Panc1 (cell line): ENCODE measurements at regions not wholly inside any gene's neighbourhood (a gene's known extent, or its start where the extent isn't known, plus 50 kb on each side); places are given as distances from the start of the nearest gene placed in this dataset.
"Not testable (repeated sequence)": the region's sequence is repeated elsewhere in the genome, so short reads cannot be mapped to it uniquely, and the experiment has no call there.

ENCODE experiments used
- ATAC-seq: fragments of 200-7000 bp; cut with Tn5 transposase; 2 replicates; pipeline ENCODE4 v1.9.1; 2020; ENCODE audit warnings: mild to moderate bottlenecking, moderate library complexity
- BruUV-seq: library from RNA; stranded (reverse); fragments of 400-500 nt; replicated peaks from 2 replicates; lab custom pipeline; 2021; lab: Mats Ljungman, UMichigan
- CTCF ChIA-PET: fragments of 300-600 bp; sonication (Branson Sonifier 250); formaldehyde crosslinking; loops from one replicate; lab custom pipeline; 2022; ENCODE audit warnings: antibody characterized with exemption; lab: Charles Lee
- POLR2A ChIA-PET: fragments of 300-600 bp; sonication (Branson Sonifier 250); formaldehyde crosslinking; loops from one replicate; lab custom pipeline; 2022; ENCODE audit warnings: antibody characterized with exemption; lab: Charles Lee
- DNase-seq: peaks from one replicate; pipeline ENCODE4 v3.0.0-alpha.2; 2010; ENCODE audit warnings: low read depth, low spot score
- H3K27ac ChIP-seq: 2 replicates; pipeline ENCODE4 v1.5.1; 2011; ENCODE audit warnings: mild to moderate bottlenecking, low read length, inconsistent platforms
- H3K27me3 ChIP-seq: fragments of 200-500 bp; sonication (Bioruptor generic); 2 replicates; pipeline ENCODE4 v1.6.0; 2014; ENCODE audit warnings: low read length, inconsistent platforms; ENCODE audit not compliant: control insufficient read depth, insufficient read depth
- H3K36me3 ChIP-seq: fragments of 200-500 bp; sonication (Bioruptor generic); 2 replicates; pipeline ENCODE4 v1.5.1; 2014; ENCODE audit warnings: inconsistent platforms, mild to moderate bottlenecking, low read length, moderate library complexity; ENCODE audit not compliant: control insufficient read depth, insufficient read depth
- H3K4me1 ChIP-seq: 2 replicates; pipeline ENCODE4 v1.5.1; 2011; ENCODE audit warnings: inconsistent platforms, mild to moderate bottlenecking, low read length, moderate library complexity; ENCODE audit not compliant: control insufficient read depth, insufficient read depth
- H3K4me3 ChIP-seq, 2 experiments: 2 replicates each; pipeline ENCODE4 v1.5.1; 2011 to 2012; ENCODE audit warnings: low read depth in 2 of 2, low read length in 2 of 2, mild to moderate bottlenecking in 2 of 2, inconsistent platforms in 1 of 2, moderate library complexity in 1 of 2
- H3K9me3 ChIP-seq: fragments of 200-500 bp; sonication (Bioruptor generic); 2 replicates; pipeline ENCODE4 v1.5.1; 2014; ENCODE audit warnings: low read depth, mild to moderate bottlenecking, inconsistent platforms, low read length, moderate library complexity; ENCODE audit not compliant: control insufficient read depth, insufficient read depth
- POLR2AphosphoS5 ChIP-seq: IDR thresholded peaks from 2 replicates; pipeline ENCODE4 v1.6.1; 2012; ENCODE audit warnings: mild to moderate bottlenecking, low read depth, low read length, moderate library complexity
- SIN3A ChIP-seq: IDR thresholded peaks from 2 replicates; pipeline ENCODE4 v1.6.1; 2012; ENCODE audit warnings: low read depth, mild to moderate bottlenecking, low read length, moderate library complexity, borderline replicate concordance; ENCODE audit not compliant: insufficient read depth
- TCF7L2 ChIP-seq: IDR thresholded peaks from 2 replicates; pipeline ENCODE4 v1.6.1; 2011; ENCODE audit warnings: mild to moderate bottlenecking, low read depth, low read length, inconsistent platforms
- in situ Hi-C: cut with HindIII; loops from 2 replicates; pipeline ENCODE4 v1.10.0; 2016; ENCODE audit warnings: low sequenced_read_pairs, low pct_unique_long_range_greater_than_20kb
- intact Hi-C: fragments of 100-400 bp; cut with micrococcal nuclease; formaldehyde crosslinking; loops from one replicate; pipeline ENCODE4 v1.10.0; 2022; ENCODE audit not compliant: unreplicated experiment
- TF ChIP-seq, protein P1 (sequence below): fragments of 450-650 bp; IDR thresholded peaks from 2 replicates; pipeline ENCODE4 v1.5.1; 2017; ENCODE audit warnings: mild to moderate bottlenecking
- TF ChIP-seq, protein P2 (sequence below), 2 experiments: IDR thresholded peaks; 2 replicates each; pipeline ENCODE4 v1.6.1; 2011 to 2012; ENCODE audit warnings: low read depth in 2 of 2, control low read depth in 1 of 2, low read length in 1 of 2, mild to moderate bottlenecking in 1 of 2, moderate library complexity in 1 of 2; ENCODE audit not compliant: insufficient read depth in 1 of 2

DNA sequence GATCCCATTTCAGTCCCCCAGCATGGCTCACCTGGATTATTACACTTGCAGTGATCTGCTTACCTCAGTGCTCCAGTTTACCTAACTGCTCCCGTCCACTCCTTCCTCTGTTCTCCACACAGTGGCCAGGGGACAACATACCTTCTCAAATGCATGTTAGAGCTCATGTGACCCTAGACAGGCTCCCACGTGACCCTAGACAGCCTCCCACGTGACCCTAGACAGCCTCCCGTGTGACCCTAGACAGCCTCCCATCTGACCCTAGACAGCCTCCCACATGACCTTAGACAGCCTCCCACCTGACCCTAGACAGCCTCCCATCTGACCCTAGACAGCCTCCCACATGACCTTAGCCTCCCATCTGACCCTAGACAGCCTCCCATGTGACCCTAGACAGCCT lies 226.0 kb upstream of the TMEM132C start:
- intact Hi-C loops = no loop called here

DNA sequence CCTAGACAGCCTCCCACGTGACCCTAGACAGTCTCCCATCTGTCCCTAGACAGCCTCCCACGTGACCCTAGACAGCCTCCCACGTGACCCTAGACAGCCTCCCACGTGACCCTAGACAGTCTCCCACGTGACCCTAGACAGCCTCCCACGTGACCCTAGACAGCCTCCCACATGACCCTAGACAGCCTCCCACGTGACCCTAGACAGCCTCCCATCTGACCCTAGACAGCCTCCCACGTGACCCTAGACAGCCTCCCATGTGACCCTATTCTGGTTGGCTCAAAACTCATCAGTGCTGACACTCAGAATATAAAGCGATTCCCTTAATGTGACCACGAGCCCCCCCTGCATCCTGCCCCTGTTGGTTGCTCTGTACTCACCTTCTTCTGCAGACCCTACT lies 224.7 kb upstream of the TMEM132C start:
- in situ Hi-C loops, H3K9me3 ChIP-seq, ATAC-seq, BruUV-seq, H3K27me3 ChIP-seq, H3K4me1 ChIP-seq, intact Hi-C loops, CTCF ChIA-PET, H3K36me3 ChIP-seq, DNase-seq, H3K27ac ChIP-seq, POLR2A ChIA-PET, H3K4me3 ChIP-seq: not testable (repeated sequence)

More for the DNA sequence above, 226.0 kb upstream of the TMEM132C start:
- no peaks in the 10 kb centered on the region for H3K36me3 ChIP-seq
- ChIA-PET POLR2A (no interaction called here), CTCF (no interaction called here)
- H3K9me3 ChIP-seq = no peaks in the 10 kb centered on the region
- no peak for TF ChIP-seq TCF7L2
- TF ChIP-seq, protein P1, sequence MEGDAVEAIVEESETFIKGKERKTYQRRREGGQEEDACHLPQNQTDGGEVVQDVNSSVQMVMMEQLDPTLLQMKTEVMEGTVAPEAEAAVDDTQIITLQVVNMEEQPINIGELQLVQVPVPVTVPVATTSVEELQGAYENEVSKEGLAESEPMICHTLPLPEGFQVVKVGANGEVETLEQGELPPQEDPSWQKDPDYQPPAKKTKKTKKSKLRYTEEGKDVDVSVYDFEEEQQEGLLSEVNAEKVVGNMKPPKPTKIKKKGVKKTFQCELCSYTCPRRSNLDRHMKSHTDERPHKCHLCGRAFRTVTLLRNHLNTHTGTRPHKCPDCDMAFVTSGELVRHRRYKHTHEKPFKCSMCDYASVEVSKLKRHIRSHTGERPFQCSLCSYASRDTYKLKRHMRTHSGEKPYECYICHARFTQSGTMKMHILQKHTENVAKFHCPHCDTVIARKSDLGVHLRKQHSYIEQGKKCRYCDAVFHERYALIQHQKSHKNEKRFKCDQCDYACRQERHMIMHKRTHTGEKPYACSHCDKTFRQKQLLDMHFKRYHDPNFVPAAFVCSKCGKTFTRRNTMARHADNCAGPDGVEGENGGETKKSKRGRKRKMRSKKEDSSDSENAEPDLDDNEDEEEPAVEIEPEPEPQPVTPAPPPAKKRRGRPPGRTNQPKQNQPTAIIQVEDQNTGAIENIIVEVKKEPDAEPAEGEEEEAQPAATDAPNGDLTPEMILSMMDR = no peak
- TF ChIP-seq, protein P2, sequence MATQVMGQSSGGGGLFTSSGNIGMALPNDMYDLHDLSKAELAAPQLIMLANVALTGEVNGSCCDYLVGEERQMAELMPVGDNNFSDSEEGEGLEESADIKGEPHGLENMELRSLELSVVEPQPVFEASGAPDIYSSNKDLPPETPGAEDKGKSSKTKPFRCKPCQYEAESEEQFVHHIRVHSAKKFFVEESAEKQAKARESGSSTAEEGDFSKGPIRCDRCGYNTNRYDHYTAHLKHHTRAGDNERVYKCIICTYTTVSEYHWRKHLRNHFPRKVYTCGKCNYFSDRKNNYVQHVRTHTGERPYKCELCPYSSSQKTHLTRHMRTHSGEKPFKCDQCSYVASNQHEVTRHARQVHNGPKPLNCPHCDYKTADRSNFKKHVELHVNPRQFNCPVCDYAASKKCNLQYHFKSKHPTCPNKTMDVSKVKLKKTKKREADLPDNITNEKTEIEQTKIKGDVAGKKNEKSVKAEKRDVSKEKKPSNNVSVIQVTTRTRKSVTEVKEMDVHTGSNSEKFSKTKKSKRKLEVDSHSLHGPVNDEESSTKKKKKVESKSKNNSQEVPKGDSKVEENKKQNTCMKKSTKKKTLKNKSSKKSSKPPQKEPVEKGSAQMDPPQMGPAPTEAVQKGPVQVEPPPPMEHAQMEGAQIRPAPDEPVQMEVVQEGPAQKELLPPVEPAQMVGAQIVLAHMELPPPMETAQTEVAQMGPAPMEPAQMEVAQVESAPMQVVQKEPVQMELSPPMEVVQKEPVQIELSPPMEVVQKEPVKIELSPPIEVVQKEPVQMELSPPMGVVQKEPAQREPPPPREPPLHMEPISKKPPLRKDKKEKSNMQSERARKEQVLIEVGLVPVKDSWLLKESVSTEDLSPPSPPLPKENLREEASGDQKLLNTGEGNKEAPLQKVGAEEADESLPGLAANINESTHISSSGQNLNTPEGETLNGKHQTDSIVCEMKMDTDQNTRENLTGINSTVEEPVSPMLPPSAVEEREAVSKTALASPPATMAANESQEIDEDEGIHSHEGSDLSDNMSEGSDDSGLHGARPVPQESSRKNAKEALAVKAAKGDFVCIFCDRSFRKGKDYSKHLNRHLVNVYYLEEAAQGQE (IDR thresholded peaks at IDR 0.05; ENCODE audit: insufficient read depth in 1 of 2, low read depth in 2 of 2, low read length in 1 of 2) = no peak
- TF ChIP-seq SIN3A = no peak
- TF ChIP-seq POLR2AphosphoS5 = no peak
- no peak overlapping the region for H3K27ac ChIP-seq
- DNase-seq = no peak
- no TSS peak for BruUV-seq
- in situ Hi-C loops = no loop called here
- H3K4me1 ChIP-seq = no peaks in the 10 kb centered on the region
- H3K4me3 ChIP-seq = no peak overlapping the region
- no peak for ATAC-seq
- H3K27me3 ChIP-seq = no peaks in the 10 kb centered on the region

DNA sequence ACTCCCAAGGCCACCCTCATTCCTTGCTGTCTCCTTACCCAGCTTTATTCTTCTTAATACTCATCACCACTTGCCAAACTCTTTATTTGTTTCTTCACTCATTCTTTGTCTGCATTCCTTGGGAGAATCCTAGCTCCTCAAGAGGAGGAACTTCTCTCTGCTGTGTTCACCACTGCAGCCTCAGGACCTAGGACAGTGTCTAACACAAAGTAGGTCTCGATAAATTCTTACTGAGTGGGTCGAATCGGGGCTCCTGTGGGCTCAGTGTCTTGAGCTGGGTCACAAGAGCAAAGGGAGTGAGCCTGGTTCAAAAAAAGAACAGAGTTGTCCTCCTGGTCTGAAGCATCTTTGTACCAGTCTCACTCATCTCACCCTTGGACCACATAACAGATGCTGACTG lies 224.1 kb upstream of the TMEM132C start:
- no peaks in the 10 kb centered on the region for H3K9me3 ChIP-seq

More for the DNA sequence above, 224.1 kb upstream of the TMEM132C start:
- H3K4me1 ChIP-seq = no peaks in the 10 kb centered on the region
- TF ChIP-seq, protein P2 (IDR thresholded peaks at IDR 0.05; ENCODE audit: insufficient read depth in 1 of 2, low read depth in 2 of 2, low read length in 1 of 2) = no peak
- TF ChIP-seq TCF7L2 = no peak
- TF ChIP-seq, protein P1 = no peak
- TF ChIP-seq SIN3A = no peak
- TF ChIP-seq POLR2AphosphoS5 = no peak
- ATAC-seq (no peak), DNase-seq (no peak)
- H3K27ac ChIP-seq = no peak overlapping the region
- CTCF ChIA-PET = no interaction called here
- BruUV-seq = no TSS peak
- H3K36me3 ChIP-seq = no peaks in the 10 kb centered on the region
- in situ Hi-C loops (no loop called here), intact Hi-C loops (no loop called here)
- no peak overlapping the region for H3K4me3 ChIP-seq
- POLR2A ChIA-PET = no interaction called here
- no peaks in the 10 kb centered on the region for H3K27me3 ChIP-seq
